Smooth muscle cell (in vitro differentiated cells): ENCODE measurements at regions not wholly inside any gene's neighbourhood (a gene's known extent, or its start where the extent isn't known, plus 50 kb on each side); places are given as distances from the start of the nearest gene placed in this dataset.

Experiments used
- DNase-seq: peaks from one replicate; lab custom pipeline; 2025; ENCODE audit not compliant: unreplicated experiment; lab: John Stamatoyannopoulos, UW
- H2AFZ ChIP-seq: fragments of 200-600 bp; sonication (generic); 2 replicates; pipeline ENCODE4 v1.6.0; 2016; ENCODE audit warnings: antibody characterized with exemption, low read depth, mild to moderate bottlenecking
- H3F3A ChIP-seq: fragments of 200-600 bp; sonication (generic); 2 replicates; pipeline ENCODE4 v1.6.0; 2017; ENCODE audit warnings: antibody characterized with exemption, low read depth
- H3K27ac ChIP-seq: fragments of 200-600 bp; sonication (generic); 2 replicates; pipeline ENCODE4 v1.5.1; 2016; ENCODE audit warnings: low read depth, mild to moderate bottlenecking
- H3K27me3 ChIP-seq: fragments of 200-600 bp; sonication (generic); 2 replicates; pipeline ENCODE4 v1.6.1; 2016; ENCODE audit warnings: low read depth, mild to moderate bottlenecking
- H3K36me3 ChIP-seq: fragments of 200-600 bp; sonication (generic); 2 replicates; pipeline ENCODE4 v1.5.1; 2016; ENCODE audit warnings: low read depth
- H3K4me1 ChIP-seq: fragments of 200-600 bp; sonication (generic); 2 replicates; pipeline ENCODE4 v1.5.1; 2016; ENCODE audit warnings: low read depth
- H3K4me2 ChIP-seq: fragments of 200-600 bp; sonication (generic); 2 replicates; pipeline ENCODE4 v1.6.0; 2016; ENCODE audit warnings: mild to moderate bottlenecking
- H3K4me3 ChIP-seq: fragments of 200-600 bp; sonication (generic); 2 replicates; pipeline ENCODE4 v1.5.1; 2016; ENCODE audit warnings: mild to moderate bottlenecking
- H3K79me2 ChIP-seq: fragments of 200-600 bp; sonication (generic); 2 replicates; pipeline ENCODE4 v1.6.0; 2016; ENCODE audit warnings: low read depth, mild to moderate bottlenecking
- H3K9ac ChIP-seq: fragments of 200-600 bp; sonication (generic); 2 replicates; pipeline ENCODE4 v1.6.0; 2016; ENCODE audit warnings: low read depth
- H3K9me3 ChIP-seq: fragments of 200-600 bp; sonication (generic); replicated peaks from 2 replicates; pipeline ENCODE4 v1.5.1; 2016; ENCODE audit warnings: low read depth
- H4K20me1 ChIP-seq: fragments of 200-600 bp; sonication (generic); 2 replicates; pipeline ENCODE4 v1.6.0; 2016; ENCODE audit warnings: low read depth
- WGBS: methylation state at CpG from one replicate; pipeline ENCODE4 v1.1.7; 2016; ENCODE audit warnings: low lambda C conversion rate; 5-methylcytosine and 5-hydroxymethylcytosine counted together
- TF ChIP-seq, protein P1 (sequence below): fragments of 200-600 bp; sonication (generic); IDR thresholded peaks from 2 replicates; pipeline ENCODE4 v1.5.1; 2017; ENCODE audit warnings: borderline replicate concordance, mild to moderate bottlenecking, antibody characterized with exemption; ENCODE audit not compliant: insufficient read depth, poor library complexity, severe bottlenecking

DNA sequence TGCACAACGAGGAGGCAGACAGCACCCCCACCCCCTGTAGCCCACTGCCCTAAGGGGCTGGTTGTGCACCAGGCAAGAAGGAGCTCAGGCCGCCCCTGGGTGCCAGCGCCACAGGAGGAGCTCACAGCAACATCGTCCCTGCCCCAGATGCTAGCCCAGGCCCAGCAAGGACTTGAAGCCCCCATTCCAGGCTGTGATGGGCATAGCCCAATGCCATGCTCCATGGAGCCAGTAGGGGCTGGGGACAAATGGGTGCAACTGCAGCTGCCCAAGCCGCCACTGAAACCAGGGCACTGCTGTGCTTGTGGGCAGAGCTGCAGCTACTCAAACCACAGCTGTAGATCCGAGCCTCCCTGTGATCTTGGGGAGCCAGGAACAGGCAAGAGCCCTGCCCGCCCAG is 241.3 kb upstream of the GIMD1 start:
- H3K4me2 ChIP-seq, result no peak overlapping the region
- H3F3A ChIP-seq, result no peaks in the 10 kb centered on the region
- H3K4me3 ChIP-seq, result no peak overlapping the region
- no peaks in the 10 kb centered on the region for H3K27me3 ChIP-seq
- no peaks in the 10 kb centered on the region for H3K4me1 ChIP-seq
- no peak overlapping the region for H2AFZ ChIP-seq
- no peak overlapping the region for H3K9ac ChIP-seq
- 95% methylated on average over 7 of the region's 7 CpGs for WGBS
- no peak overlapping the region for H3K27ac ChIP-seq
- TF ChIP-seq, protein P1, sequence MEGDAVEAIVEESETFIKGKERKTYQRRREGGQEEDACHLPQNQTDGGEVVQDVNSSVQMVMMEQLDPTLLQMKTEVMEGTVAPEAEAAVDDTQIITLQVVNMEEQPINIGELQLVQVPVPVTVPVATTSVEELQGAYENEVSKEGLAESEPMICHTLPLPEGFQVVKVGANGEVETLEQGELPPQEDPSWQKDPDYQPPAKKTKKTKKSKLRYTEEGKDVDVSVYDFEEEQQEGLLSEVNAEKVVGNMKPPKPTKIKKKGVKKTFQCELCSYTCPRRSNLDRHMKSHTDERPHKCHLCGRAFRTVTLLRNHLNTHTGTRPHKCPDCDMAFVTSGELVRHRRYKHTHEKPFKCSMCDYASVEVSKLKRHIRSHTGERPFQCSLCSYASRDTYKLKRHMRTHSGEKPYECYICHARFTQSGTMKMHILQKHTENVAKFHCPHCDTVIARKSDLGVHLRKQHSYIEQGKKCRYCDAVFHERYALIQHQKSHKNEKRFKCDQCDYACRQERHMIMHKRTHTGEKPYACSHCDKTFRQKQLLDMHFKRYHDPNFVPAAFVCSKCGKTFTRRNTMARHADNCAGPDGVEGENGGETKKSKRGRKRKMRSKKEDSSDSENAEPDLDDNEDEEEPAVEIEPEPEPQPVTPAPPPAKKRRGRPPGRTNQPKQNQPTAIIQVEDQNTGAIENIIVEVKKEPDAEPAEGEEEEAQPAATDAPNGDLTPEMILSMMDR, result no peak
- H3K36me3 ChIP-seq, result no peaks in the 10 kb centered on the region
- H3K79me2 ChIP-seq, result no peaks in the 10 kb centered on the region
- H3K9me3 ChIP-seq, result no peaks in the 10 kb centered on the region
- H4K20me1 ChIP-seq, result no peaks in the 10 kb centered on the region
- no peak for DNase-seq

DNA sequence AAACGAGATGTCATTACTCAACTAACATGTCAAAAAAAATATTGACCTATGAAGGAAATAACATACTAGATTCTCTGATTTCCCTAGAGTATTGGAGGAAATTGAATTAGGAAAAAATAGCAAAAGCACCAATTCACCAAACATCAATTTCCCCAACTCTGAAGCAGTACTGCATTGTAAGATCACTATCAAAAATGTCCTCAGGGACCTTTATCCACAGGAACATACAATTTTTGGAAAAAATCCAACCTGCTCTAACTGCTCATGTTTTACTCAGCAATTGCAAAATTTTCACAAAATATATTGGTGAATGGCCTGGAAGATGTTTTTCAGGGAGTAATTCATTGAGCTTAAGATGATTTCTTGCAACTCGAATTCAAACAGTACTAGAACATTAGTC is 239.0 kb upstream of the GIMD1 start:
- H3F3A ChIP-seq, result no peaks in the 10 kb centered on the region
- no peaks in the 10 kb centered on the region for H4K20me1 ChIP-seq
- TF ChIP-seq, protein P1, result no peak
- DNase-seq, result no peak
- no peak overlapping the region for H3K27ac ChIP-seq
- no peak overlapping the region for H3K4me3 ChIP-seq
- H3K4me1 ChIP-seq, result no peaks in the 10 kb centered on the region
- 90% methylated on average over 2 of the region's 2 CpGs for WGBS
- H3K9me3 ChIP-seq, result no peaks in the 10 kb centered on the region
- no peak overlapping the region for H3K4me2 ChIP-seq
- H2AFZ ChIP-seq, result no peak overlapping the region
- H3K9ac ChIP-seq, result no peak overlapping the region
- H3K36me3 ChIP-seq, result no peaks in the 10 kb centered on the region
- H3K79me2 ChIP-seq, result no peaks in the 10 kb centered on the region
- H3K27me3 ChIP-seq, result no peaks in the 10 kb centered on the region

DNA sequence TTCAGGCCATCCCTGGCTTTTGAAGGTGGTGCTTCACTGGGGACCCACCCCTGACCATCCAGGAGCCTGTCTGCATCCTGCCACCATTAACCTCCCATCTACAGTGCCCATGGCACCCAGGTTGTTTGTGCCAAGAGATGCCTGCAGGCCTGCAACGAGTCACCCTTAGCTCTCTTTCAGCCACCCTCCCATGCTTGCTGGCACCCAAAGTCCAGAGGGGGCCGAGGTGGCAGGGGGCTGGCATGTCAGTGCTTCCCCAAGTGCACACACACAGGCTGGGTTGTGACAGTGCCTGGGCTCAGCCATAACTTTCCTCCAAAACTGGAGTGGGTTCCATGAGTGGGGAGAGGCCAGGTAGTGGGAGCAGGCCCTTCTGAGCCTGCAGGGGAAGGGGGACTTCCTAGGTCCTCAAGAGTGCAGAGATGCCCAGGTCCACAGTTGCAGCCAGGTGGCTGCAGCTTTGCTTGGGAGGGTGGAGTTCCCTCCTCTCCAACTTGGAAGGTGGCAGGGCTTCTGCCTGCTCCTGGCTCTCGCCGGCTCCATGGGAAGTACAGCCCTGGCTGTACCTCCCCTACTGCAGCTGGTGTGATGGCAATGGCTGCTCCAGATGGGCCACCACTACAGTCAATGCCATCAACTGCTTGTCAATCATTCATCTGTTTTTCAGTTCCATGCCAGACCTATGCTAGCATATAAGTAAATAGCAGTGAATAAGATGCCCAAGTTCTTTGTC is 235.9 kb upstream of the GIMD1 start:
- no peak overlapping the region for H3K4me2 ChIP-seq
- H3K9ac ChIP-seq, result no peak overlapping the region
- no peak overlapping the region for H3K27ac ChIP-seq
- no peaks in the 10 kb centered on the region for H3K9me3 ChIP-seq
- no peaks in the 10 kb centered on the region for H3F3A ChIP-seq
- no peak for DNase-seq
- no peaks in the 10 kb centered on the region for H3K4me1 ChIP-seq
- TF ChIP-seq, protein P1, result no peak
- no peaks in the 10 kb centered on the region for H3K36me3 ChIP-seq
- H3K27me3 ChIP-seq, result no peaks in the 10 kb centered on the region
- H3K4me3 ChIP-seq, result no peak overlapping the region
- H2AFZ ChIP-seq, result no peak overlapping the region
- no peaks in the 10 kb centered on the region for H3K79me2 ChIP-seq
- 96% methylated on average over 4 of the region's 4 CpGs for WGBS
- no peaks in the 10 kb centered on the region for H4K20me1 ChIP-seq

DNA sequence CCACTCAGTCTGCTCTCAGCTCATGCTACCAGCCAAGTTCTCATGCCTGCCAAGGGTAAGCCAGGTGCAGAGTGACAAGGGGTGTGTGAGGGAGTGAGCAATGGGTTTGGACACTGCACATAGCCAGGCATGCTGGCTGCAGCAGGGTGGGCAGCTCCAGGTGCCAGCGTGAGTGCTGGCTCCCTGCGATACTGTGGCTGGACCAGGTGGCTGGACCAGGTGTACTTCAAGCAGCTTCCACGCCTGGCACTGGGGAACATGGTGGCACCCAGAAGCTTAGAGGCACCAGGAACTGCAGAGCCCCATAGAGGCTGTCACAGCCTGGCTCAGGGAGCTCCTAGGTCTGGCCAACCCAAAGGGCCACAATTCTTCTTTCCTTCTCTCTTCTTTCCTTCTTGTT is 234.9 kb upstream of the GIMD1 start:
- TF ChIP-seq, protein P1, result no peak
- H3K27me3 ChIP-seq, result no peaks in the 10 kb centered on the region
- no peak overlapping the region for H3K4me2 ChIP-seq
- DNase-seq, result no peak
- H4K20me1 ChIP-seq, result no peaks in the 10 kb centered on the region
- H3K4me3 ChIP-seq, result no peak overlapping the region
- no peak overlapping the region for H3K9ac ChIP-seq
- no peaks in the 10 kb centered on the region for H3K4me1 ChIP-seq
- H3K27ac ChIP-seq, result no peak overlapping the region
- no peaks in the 10 kb centered on the region for H3F3A ChIP-seq
- H2AFZ ChIP-seq, result no peak overlapping the region
- H3K9me3 ChIP-seq, result no peaks in the 10 kb centered on the region
- 100% methylated on average over 3 of the region's 3 CpGs for WGBS
- no peaks in the 10 kb centered on the region for H3K79me2 ChIP-seq
- no peaks in the 10 kb centered on the region for H3K36me3 ChIP-seq
